HepG2 (cell line): ENCODE measurements at regions not wholly inside any gene's neighbourhood (a gene's known extent, or its start where the extent isn't known, plus 50 kb on each side); places are given as distances from the start of the nearest gene placed in this dataset.

ENCODE experiments used
- ATAC-seq: fragments of 200-7000 bp; cut with Tn5 transposase; 3 replicates; pipeline ENCODE4 v1.9.1; 2020; ENCODE audit warnings: mild to moderate bottlenecking, moderate library complexity
- BruUV-seq: library from RNA; stranded (reverse); fragments of 400-500 nt; replicated peaks from 2 replicates; lab custom pipeline; 2021; lab: Mats Ljungman, UMichigan
- CTCF ChIA-PET: fragments of 300-600 bp; formaldehyde crosslinking; extraction: SDS; loops from one replicate; lab custom pipeline; 2021; ENCODE audit warnings: low total read pairs, inconsistent platforms, low intra/inter-chr PET ratio; lab: Yijun Ruan, JAX
- POLR2A ChIA-PET: fragments of 350-600 bp; sonication (Branson Sonifier 250); formaldehyde crosslinking; loops from one replicate; lab custom pipeline; 2020; ENCODE audit warnings: antibody characterized with exemption, inconsistent platforms; lab: Yijun Ruan, JAX
- DNase-seq: peaks from one replicate; pipeline ENCODE4 v3.0.0-alpha.2; 2015; ENCODE audit warnings: low spot score
- FAIRE-seq: peaks from 3 replicates; lab custom pipeline; 2011; peaks lifted over from hg19 to GRCh38; lab: Jason Lieb, UNC
- H2AFZ ChIP-seq: one replicate; pipeline ENCODE4 v1.6.1; 2011; ENCODE audit warnings: low read length, inconsistent platforms
- H3K27ac ChIP-seq: fragments of 300-600 bp; 3 replicates; pipeline ENCODE4 v1.8.0; 2011; ENCODE audit warnings: mixed run types, mild to moderate bottlenecking, mixed read lengths, low read length, inconsistent platforms; ENCODE audit not compliant: insufficient read depth; ENCODE audit errors: extremely low read length
- H3K27me3 ChIP-seq, 2 experiments: fragments of 200-600 bp in 1 of 2; 2 replicates in 1 of 2; 3 replicates in 1 of 2; pipeline versions ENCODE4 v1.6.0 to v1.8.0; 2011; ENCODE audit warnings: low read length in 2 of 2, mild to moderate bottlenecking in 2 of 2, moderate library complexity in 2 of 2, inconsistent platforms in 1 of 2; ENCODE audit not compliant: insufficient read depth in 2 of 2, control insufficient read depth in 1 of 2
- H3K36me3 ChIP-seq, 2 experiments: fragments of 200-600 bp in 1 of 2; replicated peaks in 1 of 2; 2 replicates in 1 of 2; 3 replicates in 1 of 2; pipeline versions ENCODE4 v1.5.1 to v1.8.0; 2011; ENCODE audit warnings: low read length in 2 of 2, inconsistent platforms in 1 of 2; ENCODE audit not compliant: insufficient read depth in 2 of 2, control insufficient read depth in 1 of 2
- H3K4me1 ChIP-seq: 2 replicates; pipeline ENCODE4 v1.5.1; 2012; ENCODE audit warnings: low read length, inconsistent platforms; ENCODE audit not compliant: insufficient read depth
- H3K4me2 ChIP-seq: 2 replicates; pipeline ENCODE4 v1.6.0; 2011; ENCODE audit warnings: low read depth, low read length, inconsistent platforms
- H3K4me3 ChIP-seq, 3 experiments: fragments of 200-600 bp in 1 of 3; sonication (generic), shearing (Covaris generic) in 1 of 3; replicated peaks in 1 of 3; 2 replicates each; pipeline ENCODE4 v1.5.1; 2011 to 2016; ENCODE audit warnings: low read length in 3 of 3, inconsistent platforms in 2 of 3, low read depth in 2 of 3, mild to moderate bottlenecking in 2 of 3, control low read depth in 1 of 3, mixed read lengths in 1 of 3; ENCODE audit not compliant: insufficient read depth in 1 of 3
- H3K79me2 ChIP-seq: one replicate; pipeline ENCODE4 v1.6.1; 2011; ENCODE audit warnings: low read length, inconsistent platforms; ENCODE audit not compliant: insufficient read depth
- H3K9ac ChIP-seq: 2 replicates; pipeline ENCODE4 v1.6.0; 2011; ENCODE audit warnings: mild to moderate bottlenecking, low read depth, low read length, inconsistent platforms; ENCODE audit not compliant: insufficient read depth
- H3K9me3 ChIP-seq: 2 replicates; pipeline ENCODE4 v1.5.1; 2012; ENCODE audit warnings: mild to moderate bottlenecking, low read length
- H4K20me1 ChIP-seq: 2 replicates; pipeline ENCODE4 v1.6.0; 2011; ENCODE audit warnings: inconsistent platforms, mild to moderate bottlenecking, low read length, moderate library complexity; ENCODE audit not compliant: insufficient read depth
- ATRX ChIP-seq: sonication (generic); formaldehyde crosslinking; IDR thresholded peaks from 2 replicates; pipeline ENCODE4 v1.4.0; 2020; ENCODE audit warnings: missing genetic modification reagents, borderline replicate concordance
- DRAP1 ChIP-seq: IDR thresholded peaks from 2 replicates; pipeline ENCODE4 v1.6.1; 2016; ENCODE audit warnings: missing genetic modification reagents, missing compliant biosample characterization
- FUBP1 ChIP-seq: sonication (generic); formaldehyde crosslinking; IDR thresholded peaks from 2 replicates; pipeline ENCODE4 v1.5.1; 2020; ENCODE audit warnings: missing genetic modification reagents, mild to moderate bottlenecking, borderline replicate concordance
- KAT8 ChIP-seq: IDR thresholded peaks from 2 replicates; pipeline ENCODE4 v1.6.1; 2016; ENCODE audit warnings: missing genetic modification reagents, missing compliant biosample characterization
- KDM2A ChIP-seq: sonication (generic); formaldehyde crosslinking; IDR thresholded peaks from 2 replicates; pipeline ENCODE4 v1.4.0; 2020; ENCODE audit warnings: low read depth, missing genetic modification reagents, borderline replicate concordance
- MAFK ChIP-seq, 2 experiments: IDR thresholded peaks in 1 of 2; conservative IDR thresholded peaks in 1 of 2; 2 replicates each; pipeline ENCODE4 v1.6.1; 2011; ENCODE audit warnings: improper control_type of control experiment in 2 of 2, low read length in 2 of 2
- RNF219 ChIP-seq: sonication (generic); formaldehyde crosslinking; IDR thresholded peaks from 2 replicates; pipeline ENCODE4 v1.5.0; 2020; ENCODE audit warnings: mild to moderate bottlenecking, missing genetic modification reagents
- SP140L ChIP-seq: sonication (generic); formaldehyde crosslinking; IDR thresholded peaks from 2 replicates; pipeline ENCODE4 v1.4.0; 2020; ENCODE audit warnings: missing genetic modification reagents, borderline replicate concordance
- ZIK1 ChIP-seq: sonication (generic); formaldehyde crosslinking; IDR thresholded peaks from 2 replicates; pipeline ENCODE4 v1.5.0; 2020; ENCODE audit warnings: mild to moderate bottlenecking, low read depth, missing genetic modification reagents, borderline replicate concordance
- ZNF503 ChIP-seq: sonication (generic); formaldehyde crosslinking; IDR thresholded peaks from 2 replicates; pipeline ENCODE4 v1.4.0; 2020; ENCODE audit warnings: missing genetic modification reagents
- ZNF605 ChIP-seq: sonication (generic); formaldehyde crosslinking; IDR thresholded peaks from 2 replicates; pipeline ENCODE4 v1.8.0; 2022; ENCODE audit warnings: mild to moderate bottlenecking, missing genetic modification reagents
- WGBS: methylation state at CpG from one replicate; pipeline ENCODE4 v1.1.6; 2017; ENCODE audit warnings: low lambda C conversion rate; 5-methylcytosine and 5-hydroxymethylcytosine counted together
- in situ Hi-C: cut with HindIII; loops from 2 replicates; pipeline ENCODE4 v1.10.0; 2017; ENCODE audit warnings: low pct_unique_long_range_greater_than_20kb; ENCODE audit not compliant: extremely low pct_ligation_motif_present
- intact Hi-C: fragments of 100-400 bp; cut with micrococcal nuclease; formaldehyde crosslinking; loops from one replicate; pipeline ENCODE4 v1.10.0; 2022; ENCODE audit not compliant: unreplicated experiment

GRCh38 chr3:182621435-182622240 is 171.7 kb upstream of the ATP11B start:
- BruUV-seq: no TSS peak
- Histone ChIP-seq H4K20me1 (no peaks in the 10 kb centered on the region), H3K79me2 (no peaks in the 10 kb centered on the region), H3K4me3 (no peak overlapping the region), H3K4me1 (no peaks in the 10 kb centered on the region), H3K27me3 (no peaks in the 10 kb centered on the region), H3K9me3 (no peaks in the 10 kb centered on the region), H3K36me3 (no peaks in the 10 kb centered on the region), H3K27ac (no peak overlapping the region), H3K9ac (no peak overlapping the region), H3K4me2 (no peak overlapping the region), H2AFZ (no peak overlapping the region)
- in situ Hi-C loops (no loop called here), intact Hi-C loops (loop anchor here (2.0 kb wide), 1 partner anchor 61 kb away; no protein-coding TSS in a partner anchor)
- 0% methylated on average over 4 of the region's 4 CpGs for WGBS
- POLR2A ChIA-PET: no interaction called here
- no peak for ATAC-seq
- CTCF ChIA-PET: no interaction called here
- FAIRE-seq: no peak
- DNase-seq: no peak
- TF ChIP-seq SP140L (no peak), MAFK (conservative IDR thresholded peaks at IDR 0.05 in 1 of 2, IDR thresholded peaks at IDR 0.05 in 1 of 2; ENCODE audit: low read length in 2 of 2) (no peak), ZNF503 (CRISPR knock-in tag) (no peak), KDM2A (CRISPR knock-in tag) (no peak), DRAP1 (CRISPR knock-in tag) (no peak), KAT8 (CRISPR knock-in tag) (no peak), RNF219 (no peak), ATRX (CRISPR knock-in tag) (no peak), FUBP1 (CRISPR knock-in tag) (no peak), ZIK1 (CRISPR knock-in tag) (no peak), ZNF605 (CRISPR knock-in tag) (no peak)
